ENCODE measurements at regions not wholly inside any gene's neighbourhood (a gene's known extent, or its start where the extent isn't known, plus 50 kb on each side); places are given as distances from the start of the nearest gene placed in this dataset.

GRCh38 chr5:146971401-146971800, 92.8 kb upstream of the PPP2R2B start (continued):
- TF ChIP-seq, protein P1, sequence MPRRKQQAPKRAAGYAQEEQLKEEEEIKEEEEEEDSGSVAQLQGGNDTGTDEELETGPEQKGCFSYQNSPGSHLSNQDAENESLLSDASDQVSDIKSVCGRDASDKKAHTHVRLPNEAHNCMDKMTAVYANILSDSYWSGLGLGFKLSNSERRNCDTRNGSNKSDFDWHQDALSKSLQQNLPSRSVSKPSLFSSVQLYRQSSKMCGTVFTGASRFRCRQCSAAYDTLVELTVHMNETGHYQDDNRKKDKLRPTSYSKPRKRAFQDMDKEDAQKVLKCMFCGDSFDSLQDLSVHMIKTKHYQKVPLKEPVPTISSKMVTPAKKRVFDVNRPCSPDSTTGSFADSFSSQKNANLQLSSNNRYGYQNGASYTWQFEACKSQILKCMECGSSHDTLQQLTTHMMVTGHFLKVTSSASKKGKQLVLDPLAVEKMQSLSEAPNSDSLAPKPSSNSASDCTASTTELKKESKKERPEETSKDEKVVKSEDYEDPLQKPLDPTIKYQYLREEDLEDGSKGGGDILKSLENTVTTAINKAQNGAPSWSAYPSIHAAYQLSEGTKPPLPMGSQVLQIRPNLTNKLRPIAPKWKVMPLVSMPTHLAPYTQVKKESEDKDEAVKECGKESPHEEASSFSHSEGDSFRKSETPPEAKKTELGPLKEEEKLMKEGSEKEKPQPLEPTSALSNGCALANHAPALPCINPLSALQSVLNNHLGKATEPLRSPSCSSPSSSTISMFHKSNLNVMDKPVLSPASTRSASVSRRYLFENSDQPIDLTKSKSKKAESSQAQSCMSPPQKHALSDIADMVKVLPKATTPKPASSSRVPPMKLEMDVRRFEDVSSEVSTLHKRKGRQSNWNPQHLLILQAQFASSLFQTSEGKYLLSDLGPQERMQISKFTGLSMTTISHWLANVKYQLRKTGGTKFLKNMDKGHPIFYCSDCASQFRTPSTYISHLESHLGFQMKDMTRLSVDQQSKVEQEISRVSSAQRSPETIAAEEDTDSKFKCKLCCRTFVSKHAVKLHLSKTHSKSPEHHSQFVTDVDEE (CRISPR knock-in tag; IDR thresholded peaks at IDR 0.05), result no peak
- no peak for TF ChIP-seq ZC3H10 (CRISPR knock-in tag; IDR thresholded peaks at IDR 0.05)

DNA sequence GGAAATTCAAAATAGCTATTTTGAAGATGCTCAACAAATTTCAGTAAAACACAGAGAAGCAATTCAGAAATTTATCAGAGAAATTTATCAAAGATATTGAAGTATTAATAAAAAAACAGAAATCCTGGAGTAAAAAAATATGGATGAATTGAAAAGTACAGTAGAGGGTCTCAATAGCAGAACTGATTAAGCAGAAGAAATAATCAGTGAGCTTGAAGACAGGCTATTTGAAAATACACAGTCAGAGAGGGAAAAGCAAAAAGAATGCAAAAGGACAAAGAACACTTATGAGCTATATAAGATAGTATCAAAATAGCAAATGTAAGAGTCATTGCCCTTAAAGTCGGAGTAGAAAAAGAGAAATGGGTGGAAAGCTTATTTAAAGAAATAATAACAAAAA, 107.9 kb upstream of the PPP2R2B start:
- ATAC-seq, result no peak
- TF ChIP-seq PATZ1 (CRISPR knock-in tag; IDR thresholded peaks at IDR 0.05; ENCODE audit: borderline replicate concordance) (no peak), ZFP30 (CRISPR knock-in tag; IDR thresholded peaks at IDR 0.05) (peak; percentile 61; the same call in 1 of the 2 replicates)

DNA sequence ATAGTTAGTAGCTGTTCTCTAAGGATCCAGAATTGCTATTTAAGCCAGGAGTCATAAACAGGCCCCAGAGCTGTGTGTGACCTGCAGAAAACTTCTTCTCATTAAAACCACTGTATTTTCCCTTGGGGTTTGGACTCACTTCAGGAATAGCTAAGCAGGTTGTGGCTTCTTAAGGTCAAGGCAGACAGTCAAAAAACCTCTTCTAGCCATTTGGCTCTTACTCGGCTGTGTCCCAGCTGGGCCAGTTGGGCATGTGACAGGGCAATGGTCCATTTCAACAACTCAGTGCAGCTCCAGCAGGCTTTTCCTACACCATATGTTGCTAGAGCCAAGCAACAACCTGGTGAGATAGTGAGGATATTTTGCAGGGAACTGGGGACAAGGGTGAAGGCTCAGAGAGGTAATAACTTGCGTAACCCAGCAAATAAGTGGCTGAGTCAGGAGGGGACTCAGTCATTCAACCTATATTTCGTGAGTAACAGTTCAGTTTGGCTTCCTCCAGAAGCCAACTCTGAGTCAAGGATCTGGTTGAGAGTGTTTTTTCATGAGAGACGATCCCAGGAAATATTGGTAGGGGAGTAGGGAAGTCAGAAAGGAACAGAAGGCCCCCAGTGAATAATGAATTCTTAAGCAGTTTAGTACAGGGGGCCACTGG, 115.4 kb upstream of the PPP2R2B start:
- TF ChIP-seq, protein P2, sequence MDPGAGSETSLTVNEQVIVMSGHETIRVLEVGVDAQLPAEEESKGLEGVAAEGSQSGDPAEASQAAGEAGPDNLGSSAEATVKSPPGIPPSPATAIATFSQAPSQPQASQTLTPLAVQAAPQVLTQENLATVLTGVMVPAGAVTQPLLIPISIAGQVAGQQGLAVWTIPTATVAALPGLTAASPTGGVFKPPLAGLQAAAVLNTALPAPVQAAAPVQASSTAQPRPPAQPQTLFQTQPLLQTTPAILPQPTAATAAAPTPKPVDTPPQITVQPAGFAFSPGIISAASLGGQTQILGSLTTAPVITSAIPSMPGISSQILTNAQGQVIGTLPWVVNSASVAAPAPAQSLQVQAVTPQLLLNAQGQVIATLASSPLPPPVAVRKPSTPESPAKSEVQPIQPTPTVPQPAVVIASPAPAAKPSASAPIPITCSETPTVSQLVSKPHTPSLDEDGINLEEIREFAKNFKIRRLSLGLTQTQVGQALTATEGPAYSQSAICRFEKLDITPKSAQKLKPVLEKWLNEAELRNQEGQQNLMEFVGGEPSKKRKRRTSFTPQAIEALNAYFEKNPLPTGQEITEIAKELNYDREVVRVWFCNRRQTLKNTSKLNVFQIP (CRISPR knock-in tag; IDR thresholded peaks at IDR 0.05; ENCODE audit: borderline replicate concordance, low read depth), result no peak
- TF ChIP-seq, protein P3, sequence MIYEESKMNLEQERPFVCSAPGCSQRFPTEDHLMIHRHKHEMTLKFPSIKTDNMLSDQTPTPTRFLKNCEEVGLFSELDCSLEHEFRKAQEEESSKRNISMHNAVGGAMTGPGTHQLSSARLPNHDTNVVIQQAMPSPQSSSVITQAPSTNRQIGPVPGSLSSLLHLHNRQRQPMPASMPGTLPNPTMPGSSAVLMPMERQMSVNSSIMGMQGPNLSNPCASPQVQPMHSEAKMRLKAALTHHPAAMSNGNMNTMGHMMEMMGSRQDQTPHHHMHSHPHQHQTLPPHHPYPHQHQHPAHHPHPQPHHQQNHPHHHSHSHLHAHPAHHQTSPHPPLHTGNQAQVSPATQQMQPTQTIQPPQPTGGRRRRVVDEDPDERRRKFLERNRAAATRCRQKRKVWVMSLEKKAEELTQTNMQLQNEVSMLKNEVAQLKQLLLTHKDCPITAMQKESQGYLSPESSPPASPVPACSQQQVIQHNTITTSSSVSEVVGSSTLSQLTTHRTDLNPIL (CRISPR knock-in tag; IDR thresholded peaks at IDR 0.05; ENCODE audit: low read depth), result no peak
- TF ChIP-seq ZFP30 (CRISPR knock-in tag; IDR thresholded peaks at IDR 0.05) (no peak), ZNF70 (CRISPR knock-in tag; IDR thresholded peaks at IDR 0.05) (no peak), ZNF565 (CRISPR knock-in tag; conservative IDR thresholded peaks at IDR 0.05; ENCODE audit: low read depth) (no peak), ARNTL (CRISPR knock-in tag; IDR thresholded peaks at IDR 0.05; ENCODE audit: borderline replicate concordance, low read depth) (no peak), ZC3H10 (CRISPR knock-in tag; IDR thresholded peaks at IDR 0.05) (no peak), TCF4 (CRISPR knock-in tag; IDR thresholded peaks at IDR 0.05; ENCODE audit: borderline replicate concordance) (no peak), CSRNP3 (CRISPR knock-in tag; IDR thresholded peaks at IDR 0.05) (no peak), SNAI2 (CRISPR knock-in tag; IDR thresholded peaks at IDR 0.05) (no peak), ISL1 (CRISPR knock-in tag; IDR thresholded peaks at IDR 0.05) (no peak), PPARA (CRISPR knock-in tag; IDR thresholded peaks at IDR 0.05; ENCODE audit: borderline replicate concordance) (no peak), ESRRG (CRISPR knock-in tag; IDR thresholded peaks at IDR 0.05) (no peak), OSR1 (CRISPR knock-in tag; IDR thresholded peaks at IDR 0.05) (no peak)
- TF ChIP-seq, protein P1 (CRISPR knock-in tag; IDR thresholded peaks at IDR 0.05), result no peak
- no peak for ATAC-seq

All from SK-N-SH treated with all-trans-retinoic acid at 6 μM for 48 hours (cell line).